Stimulated activated CD4-positive, alpha-beta T cell treated with anti-CD3 and anti-CD28 coated beads, Interleukin-12 subunit alpha, Interleukin-12 subunit beta, amount 100 ng/mL, for 4 hours (primary cell): ENCODE measurements at regions not wholly inside any gene's neighbourhood (a gene's known extent, or its start where the extent isn't known, plus 50 kb on each side); places are given as distances from the start of the nearest gene placed in this dataset.

Experiments
- DNase-seq: peaks from one replicate; pipeline ENCODE4 v3.0.0-alpha.2; 2020

DNA sequence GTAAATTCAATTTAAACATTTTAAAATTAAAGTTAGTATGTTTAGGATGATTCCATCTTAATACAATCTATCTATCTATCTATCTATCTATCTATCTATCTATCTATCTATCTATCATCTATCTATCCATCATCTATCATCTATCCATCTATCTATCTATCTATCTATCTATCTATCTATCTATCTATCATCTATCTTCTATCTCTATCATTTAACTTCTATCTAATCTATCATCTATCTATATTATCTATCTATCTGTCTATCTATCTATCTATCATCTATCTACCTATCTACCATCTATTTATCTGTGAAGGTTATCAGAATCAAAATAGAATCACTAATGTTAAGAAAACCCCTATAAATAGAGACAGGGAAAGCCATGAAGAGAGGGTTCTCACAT lies 78.3 kb downstream of the RAMP3 start:
- no peak for DNase-seq

DNA sequence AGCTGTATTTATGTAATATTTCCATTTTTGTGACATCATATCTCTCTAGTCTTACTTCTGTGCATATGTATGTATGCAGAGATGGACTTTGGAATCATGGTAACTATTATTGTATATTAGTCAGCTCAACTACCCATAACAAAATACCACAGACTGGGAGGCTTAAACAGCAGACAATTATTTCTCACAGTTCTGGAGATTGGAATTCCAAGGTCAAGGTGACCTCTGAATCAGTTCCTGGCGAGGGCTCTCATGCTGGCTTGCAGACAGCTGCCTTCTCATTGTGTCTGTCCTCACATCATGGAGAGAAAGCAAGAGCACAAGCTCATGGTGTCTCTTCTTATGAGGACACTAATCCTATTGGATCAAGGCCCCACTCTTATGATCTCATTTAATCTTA lies 79.1 kb downstream of the RAMP3 start:
- DNase-seq, result no peak

DNA sequence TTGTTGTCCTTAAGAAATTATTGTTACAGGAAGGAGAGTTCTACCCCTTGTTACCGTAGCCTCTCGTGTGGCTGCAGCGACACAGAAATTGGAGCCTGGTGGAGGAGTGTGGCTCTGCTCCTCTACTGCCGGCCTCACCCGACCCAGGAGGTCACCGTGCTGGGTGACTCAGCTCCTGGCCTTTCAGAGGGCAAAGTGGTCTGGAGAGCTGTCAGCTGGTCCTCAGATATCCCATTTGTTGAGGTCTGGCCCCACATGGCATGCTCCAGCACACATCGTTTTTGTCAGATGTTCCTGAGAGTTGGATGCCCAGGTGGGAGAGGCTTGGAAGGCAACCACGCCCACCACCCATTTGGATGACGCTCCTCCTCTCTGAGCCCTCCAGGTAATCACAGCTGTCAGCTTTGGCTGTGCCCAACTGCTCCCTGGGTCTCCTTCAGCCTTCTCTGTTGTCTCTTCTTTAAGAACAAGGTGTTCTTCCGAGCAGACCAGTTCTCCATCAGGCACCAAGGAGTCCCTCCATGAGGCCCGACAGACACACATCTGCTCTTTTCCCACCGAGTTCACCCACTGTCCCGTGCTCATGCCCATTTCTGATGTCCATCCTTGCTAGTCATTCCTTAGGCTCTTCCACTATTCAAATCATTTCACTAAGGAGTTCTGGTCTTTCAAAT lies 80.3 kb downstream of the RAMP3 start:
- DNase-seq, result no peak

DNA sequence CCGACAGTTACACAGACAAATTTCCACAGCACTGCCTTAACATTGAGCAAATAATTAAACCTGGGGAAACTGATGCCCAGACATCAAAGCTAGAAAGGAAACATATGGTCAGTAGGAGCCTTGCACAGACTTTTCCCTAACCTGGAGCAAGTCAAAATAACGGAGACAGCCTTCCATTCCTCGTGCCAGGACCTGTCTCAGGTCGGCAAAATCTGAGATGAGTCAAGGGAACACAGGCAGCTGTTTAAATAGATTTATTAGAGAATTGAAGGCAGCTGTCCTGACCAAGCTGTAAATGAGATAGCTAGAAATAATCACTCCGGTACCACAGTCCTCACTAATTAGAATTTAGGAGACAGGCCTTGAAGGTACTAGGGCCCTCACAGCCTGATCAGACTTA lies 81.2 kb downstream of the RAMP3 start:
- DNase-seq, result no peak

DNA sequence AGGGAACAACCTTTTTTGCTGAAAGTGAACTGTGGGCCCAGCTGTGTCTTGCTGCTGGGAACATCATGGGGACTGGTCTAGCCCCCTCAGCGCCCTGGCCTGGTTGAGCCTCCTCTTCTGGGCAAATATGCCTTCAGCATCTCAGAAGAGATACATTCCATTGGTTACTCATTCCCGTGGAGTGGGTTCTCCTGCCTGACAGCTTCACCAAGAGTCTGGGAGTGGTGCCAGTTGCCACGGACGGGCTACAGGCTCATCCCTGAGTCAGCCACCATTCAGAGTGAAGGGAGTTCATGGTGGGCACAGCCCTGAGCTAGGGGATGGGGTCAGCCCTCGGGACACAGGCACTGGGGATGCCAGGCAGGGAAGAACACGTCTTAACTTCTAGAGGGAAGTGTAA lies 81.9 kb downstream of the RAMP3 start:
- DNase-seq, result no peak

DNA sequence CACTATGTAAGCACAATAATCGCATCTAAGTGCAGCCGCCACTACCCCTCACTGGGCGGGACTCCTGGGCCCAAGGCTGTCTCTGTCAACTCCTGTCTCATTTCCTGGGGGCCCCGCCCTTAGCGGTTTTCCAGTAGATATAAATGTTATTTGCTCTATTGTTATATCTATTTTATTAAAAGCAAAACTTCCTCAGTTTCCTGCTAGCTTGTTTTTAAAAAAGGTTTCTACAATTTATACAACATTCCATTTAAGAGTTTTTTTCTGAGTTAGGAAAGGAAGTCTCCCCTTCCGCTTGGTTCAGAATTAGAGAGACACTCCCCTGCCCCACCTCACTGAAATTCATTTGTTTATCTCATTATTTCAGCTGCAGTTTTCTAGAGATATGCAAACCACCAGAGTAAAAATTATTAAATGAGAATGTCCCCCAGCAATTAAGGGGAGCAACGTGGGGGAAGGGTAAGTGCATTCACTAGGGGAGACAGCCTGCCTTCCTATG lies 82.7 kb downstream of the RAMP3 start:
- no peak for DNase-seq

DNA sequence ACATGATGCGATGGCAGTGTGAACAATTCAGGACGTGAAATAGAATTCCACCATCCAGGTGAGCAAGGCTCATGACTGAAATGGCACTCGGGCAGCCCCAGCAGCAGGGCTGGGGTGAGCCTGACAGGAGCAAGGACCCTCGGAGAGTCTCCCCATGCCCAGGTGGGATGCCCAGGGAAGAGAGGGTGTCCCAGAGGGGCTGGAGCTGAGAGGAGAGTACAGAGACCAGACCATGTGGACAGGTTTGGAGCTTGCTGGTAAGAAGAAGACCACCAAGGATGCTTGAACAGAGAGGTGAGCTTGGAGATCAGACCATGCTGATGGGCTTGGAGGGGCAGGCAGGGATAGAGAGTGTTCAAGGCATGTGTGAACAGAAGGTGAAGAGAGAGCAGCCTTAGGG lies 83.3 kb downstream of the RAMP3 start:
- DNase-seq, result no peak

DNA sequence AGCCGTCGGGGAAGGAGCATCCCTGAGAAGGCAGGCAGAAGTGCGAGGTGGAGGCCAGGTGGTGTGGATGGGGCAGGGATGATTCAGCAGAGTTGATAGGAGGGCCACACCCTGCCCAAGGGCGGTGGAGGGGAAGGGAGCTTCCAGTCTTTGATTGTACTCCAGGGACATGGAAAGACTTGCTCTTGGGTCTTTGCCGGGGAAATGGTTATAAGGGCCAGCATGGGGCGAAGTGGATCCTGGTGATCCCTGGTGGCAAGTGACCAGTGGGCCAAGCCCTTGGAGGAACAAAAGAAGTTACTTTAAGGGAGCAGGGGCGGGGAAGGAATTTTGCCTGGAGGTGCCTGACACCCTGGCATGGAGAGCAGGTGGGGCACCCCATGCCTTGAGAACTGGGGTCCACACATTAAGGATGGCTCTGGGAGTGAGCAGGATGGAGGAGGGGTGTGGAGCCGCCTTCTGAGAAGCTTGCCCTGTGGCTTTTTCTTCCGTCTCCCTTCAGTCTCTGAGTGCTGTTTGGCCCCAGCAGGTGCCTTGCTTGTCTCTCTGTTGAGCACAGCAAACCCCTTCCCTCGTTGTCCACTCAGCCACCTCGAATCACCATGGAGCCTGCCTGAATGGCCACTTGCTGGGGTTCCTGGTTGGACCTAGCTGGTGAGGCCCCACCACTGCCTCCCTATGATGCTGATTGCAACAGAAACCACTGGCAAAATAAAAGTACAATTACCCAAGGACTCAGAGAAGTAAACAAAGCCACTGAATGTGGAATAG lies 83.9 kb downstream of the RAMP3 start:
- no peak for DNase-seq

DNA sequence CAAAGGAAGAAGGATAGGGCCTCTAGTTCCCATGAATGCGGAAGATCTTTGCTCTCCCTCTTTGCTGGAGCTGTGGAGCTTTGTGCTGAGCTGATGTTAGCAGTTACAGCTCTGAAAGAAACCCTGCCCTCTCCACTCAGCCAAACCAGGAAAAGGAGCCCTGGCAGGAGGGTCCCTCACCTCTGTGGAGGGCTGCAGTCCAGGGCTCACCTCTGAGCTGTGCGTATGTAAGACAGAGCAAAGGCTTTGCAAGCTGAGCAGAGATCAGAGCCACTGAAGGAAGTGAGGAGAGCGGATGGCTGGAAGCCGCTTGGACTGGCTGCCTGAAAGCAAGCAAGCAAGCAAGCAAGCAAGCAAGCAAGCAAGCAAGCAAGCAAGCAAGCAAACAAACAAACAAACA lies 84.7 kb downstream of the RAMP3 start:
- DNase-seq, result no peak

DNA sequence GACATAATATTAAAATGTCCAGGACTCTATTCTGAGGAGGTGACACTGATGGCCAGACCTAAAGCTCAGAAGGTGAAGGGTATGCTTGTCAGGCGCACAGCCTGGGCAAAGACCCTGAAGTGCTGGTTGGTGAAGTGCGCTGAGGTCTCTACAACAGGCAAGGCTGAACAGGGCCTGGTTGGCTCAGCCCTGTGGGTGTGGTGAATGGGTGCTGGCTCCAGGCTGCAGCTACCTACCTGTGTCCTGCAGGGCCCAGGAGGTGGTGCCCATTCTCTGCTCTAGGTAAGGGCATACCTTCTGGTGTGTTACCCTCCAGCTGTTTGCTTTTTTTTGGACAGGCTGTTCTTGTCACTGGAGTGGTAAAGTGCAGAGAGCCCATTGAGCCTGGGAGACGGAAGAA lies 85.1 kb downstream of the RAMP3 start:
- no peak for DNase-seq

DNA sequence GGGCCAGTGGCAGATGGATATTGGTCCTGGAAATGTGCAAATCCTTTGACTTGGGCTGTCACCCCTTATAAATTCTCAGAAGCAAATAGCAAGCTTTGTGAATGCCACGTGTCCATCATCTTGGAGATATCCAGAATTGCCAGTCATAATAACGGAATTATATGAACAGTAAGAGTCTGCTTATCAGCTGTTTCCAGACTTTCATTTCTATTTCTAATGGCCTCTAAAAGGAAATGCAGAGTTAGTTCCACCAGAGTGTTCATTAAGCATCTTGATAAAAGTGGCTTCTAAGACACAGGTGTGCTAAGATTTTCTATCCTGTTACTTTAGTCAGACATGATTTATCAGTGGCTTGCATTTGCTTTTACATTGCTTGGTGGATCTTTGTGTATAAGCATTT lies 87.4 kb downstream of the RAMP3 start:
- DNase-seq, result no peak

DNA sequence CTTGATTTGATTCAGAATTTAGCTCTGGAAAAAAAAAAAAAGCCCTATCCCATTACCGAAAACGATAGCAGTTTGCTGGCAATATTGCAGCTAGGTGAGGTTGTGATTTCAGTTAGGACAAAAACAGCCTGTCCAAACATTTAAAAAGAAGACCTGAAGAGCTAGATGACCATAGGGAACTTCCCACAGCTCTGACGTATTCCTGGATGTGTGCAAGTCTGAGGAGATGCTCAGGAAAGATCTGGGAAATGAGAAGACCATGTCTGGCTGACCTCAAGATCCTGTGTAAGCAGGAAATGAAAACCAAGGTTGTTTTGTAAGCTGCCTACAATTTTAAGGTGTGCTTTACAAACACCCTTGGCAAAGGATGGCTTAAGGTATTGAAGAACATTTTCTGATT lies 88.7 kb downstream of the RAMP3 start:
- DNase-seq, result no peak

DNA sequence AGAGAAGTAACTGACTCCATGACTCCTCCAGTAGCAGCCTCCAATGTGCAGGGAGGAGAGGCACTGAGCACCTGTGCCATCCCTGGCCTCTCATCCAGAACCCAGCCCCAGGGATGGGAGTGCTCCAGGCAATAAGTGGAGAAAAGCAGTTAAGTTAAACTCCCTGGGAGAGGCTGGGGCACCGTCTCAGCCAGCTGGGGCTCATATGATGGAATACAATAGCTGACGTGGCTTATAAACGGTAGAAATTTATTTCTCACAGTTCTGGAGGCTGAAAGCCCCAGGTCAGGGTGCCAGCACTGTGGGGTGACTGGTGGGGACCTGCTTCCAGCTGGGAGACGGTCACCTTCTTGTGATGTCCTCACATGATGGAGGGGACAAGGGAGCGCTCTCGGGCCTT lies 94.7 kb downstream of the RAMP3 start:
- no peak for DNase-seq

DNA sequence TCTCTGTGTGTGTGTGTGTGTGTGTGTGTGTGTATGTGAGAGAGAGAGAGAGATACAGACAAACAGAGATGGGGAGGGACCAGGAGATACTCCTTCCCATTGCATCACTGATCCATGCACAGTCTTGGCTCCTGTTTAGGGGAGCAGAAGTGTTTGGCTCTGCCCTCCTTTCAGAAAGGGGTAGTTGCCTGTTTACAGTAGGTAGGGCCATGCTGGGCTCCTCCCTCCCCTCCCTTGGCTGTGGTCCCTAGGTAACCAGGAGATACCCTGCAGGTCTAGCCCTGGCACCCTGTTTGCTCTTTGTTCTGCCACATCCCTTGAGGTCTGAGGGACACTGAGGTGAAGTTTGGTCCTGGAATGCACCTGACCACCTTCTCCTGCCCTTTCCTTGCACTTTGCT lies 95.3 kb downstream of the RAMP3 start:
- DNase-seq, result no peak

DNA sequence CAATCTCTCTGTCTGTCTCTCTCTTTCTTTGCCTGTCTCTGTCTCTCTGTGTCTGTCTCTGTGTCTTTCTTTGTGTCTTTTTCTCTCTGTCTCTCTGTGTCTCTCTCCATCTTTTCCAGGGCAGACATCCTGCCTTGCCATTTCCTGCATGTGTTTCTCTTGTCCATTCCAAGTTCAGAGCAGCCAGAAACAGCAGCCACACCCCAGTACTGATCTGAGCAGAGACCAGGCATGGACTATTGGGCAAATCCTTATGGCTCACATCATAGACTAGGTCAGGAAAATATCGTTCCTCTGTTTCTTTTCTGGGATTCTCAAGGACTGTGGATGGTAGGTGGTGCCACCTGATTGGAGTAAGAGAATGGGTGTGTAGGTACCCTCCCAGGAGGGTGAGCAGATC lies 95.8 kb downstream of the RAMP3 start:
- DNase-seq, result no peak

DNA sequence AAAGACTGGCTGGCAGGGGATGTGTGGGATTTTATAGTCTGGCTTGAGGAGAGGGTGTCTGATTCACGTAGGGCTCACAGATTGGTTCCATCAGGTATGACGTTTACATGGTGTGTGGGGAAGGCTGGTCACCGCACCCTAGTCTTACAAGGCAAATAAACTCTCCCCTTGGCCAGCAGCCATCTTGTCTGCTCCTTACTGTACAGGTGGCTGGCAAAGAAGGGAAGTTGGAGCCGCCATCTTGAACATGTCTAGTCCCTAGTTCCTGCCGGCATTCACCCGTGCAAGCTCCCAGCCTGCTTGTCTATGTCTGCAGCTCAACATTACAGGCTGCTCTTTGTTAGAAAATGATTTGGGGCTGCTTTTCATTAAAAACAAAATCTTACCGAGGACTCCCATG lies 97.6 kb downstream of the RAMP3 start:
- DNase-seq, result no peak

DNA sequence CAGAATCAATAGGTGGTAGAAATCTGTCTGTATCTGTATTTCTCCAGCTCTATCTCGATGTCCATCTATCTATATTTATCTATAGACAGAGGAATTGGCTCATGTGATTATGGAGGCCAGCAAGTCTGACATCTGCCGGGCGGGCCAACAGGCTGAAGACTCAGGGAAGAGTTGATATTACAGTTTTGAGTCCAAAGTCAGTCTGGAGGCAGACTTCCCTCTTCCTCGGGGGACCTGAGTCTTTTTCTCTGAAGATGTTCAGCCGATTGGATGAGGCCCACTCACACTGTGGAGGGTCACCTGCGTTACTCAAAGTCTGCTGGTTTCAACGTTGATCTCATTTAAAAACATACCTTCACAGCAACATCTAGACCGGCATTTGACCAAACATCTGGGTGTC lies 98.7 kb downstream of the RAMP3 start:
- no peak for DNase-seq

DNA sequence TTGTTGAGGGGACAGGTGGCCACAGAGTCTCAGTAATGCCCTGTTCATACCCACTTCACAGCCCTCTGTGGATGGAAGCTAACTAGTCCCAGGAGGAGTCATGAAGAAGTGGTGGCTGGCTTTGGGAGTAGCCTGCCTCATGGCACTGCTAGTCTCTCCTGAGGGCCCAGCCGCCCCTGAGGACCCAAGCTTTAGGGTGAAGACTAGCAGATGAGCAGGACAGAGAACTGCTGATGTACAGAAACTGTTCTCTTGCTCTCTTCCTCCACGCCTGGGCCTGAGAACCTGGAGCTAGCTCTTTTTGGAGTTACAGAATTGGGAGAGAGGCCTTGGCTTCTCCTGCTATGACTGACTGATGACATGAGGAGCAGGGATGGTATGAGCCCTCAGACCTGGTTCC lies 99.2 kb downstream of the RAMP3 start:
- no peak for DNase-seq

DNA sequence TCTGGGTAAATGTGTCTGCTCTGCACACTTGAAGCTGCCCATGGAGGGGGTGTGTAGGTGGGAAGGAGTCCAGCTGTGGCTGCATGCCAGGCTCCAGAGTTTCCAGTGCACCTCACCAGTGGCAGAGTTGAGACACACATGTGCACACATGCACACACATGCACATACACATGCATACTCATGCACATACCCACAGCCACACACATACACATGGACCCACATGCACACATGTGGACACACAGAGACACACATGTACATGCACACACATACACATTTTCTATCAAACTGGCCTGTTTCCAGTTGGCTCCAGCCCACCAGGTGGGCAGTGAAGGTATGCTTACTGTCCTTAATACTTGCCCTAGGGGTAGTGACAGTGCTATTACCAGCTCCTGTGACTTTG lies 99.7 kb downstream of the RAMP3 start:
- no peak for DNase-seq

DNA sequence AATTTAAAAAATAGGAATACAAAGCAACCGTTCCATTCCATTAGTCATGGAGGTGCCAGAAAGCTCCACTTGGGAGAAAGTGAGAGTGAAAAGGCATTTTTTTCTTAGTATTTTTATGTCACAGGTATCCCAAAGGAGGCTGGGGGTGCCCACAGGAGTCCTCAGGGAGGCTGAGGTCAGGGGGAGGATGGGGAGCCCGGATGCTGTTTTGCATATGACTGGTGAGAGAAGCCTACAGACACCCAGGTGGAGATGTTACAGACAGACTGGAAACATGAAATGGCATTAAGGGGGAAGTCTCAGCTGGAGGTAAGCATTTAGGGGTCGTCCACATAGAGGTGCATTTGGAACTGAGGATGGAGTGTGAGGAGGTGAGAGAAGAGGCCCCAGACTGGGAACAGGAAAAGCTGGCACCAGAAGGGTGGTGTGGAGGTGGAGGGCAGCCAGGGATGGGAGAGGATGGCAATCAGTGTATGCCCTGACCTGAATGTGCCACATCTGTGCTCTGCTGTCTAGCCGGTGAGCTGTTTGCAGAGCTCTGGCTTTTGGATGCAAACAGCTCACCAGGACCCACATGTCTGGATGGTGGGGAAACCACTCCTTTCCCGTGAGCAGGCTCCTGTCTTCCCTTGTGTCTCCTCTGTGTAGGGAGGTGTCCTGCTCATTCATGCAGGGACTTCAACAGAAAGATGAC lies 101.1 kb downstream of the RAMP3 start:
- DNase-seq, result no peak

DNA sequence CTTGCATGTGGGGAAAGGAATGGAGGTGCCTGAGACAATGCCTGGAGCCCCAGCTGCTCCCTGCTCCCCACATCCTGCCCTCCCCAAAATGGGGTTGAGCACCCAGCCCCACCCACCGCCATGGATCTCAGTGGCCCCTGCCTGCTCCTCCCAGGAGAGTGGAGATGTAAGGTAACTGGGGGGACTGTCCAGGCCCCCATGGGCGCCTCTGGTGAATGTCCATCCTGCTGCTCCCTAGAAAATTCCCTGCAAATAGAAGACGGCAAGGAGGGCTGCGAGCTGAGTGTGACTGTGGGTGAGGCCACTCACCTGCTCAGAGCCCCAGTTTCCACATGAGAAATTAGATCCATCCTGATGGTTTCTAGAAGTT lies 101.6 kb downstream of the RAMP3 start:
- no peak for DNase-seq

DNA sequence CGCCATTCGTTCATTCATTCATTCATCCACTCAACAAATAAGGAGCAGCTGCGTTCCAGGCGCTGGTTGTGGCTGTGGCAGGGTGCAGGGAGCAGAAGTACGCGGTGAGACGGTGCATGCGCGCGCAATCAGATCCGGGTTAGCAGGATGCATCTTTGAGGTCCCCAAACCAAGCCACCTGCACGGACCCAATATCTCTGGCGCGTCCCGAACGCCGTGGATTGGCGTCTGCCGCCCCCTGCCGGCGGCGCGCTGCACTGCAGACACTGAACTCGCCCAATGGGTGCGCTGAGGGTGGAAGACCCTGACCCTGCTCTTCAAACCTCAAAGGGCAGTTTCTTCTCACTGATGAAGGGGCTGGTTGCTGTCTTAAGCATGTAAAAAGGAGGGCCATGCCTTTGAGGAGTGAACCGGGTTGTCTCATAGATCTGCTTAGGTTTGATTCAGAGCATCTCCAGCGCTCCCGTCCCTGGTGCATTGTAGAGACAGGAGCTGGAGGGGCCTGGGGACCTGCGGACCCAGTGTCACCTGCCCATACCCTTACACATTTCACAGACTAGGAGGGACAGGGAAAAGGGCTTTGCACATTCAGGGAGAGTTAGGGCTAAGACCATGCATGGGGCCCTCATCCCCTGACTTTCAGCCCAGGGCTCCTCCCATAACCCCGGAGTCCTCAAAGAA lies 102.5 kb downstream of the RAMP3 start:
- peak; percentile 72 for DNase-seq

DNA sequence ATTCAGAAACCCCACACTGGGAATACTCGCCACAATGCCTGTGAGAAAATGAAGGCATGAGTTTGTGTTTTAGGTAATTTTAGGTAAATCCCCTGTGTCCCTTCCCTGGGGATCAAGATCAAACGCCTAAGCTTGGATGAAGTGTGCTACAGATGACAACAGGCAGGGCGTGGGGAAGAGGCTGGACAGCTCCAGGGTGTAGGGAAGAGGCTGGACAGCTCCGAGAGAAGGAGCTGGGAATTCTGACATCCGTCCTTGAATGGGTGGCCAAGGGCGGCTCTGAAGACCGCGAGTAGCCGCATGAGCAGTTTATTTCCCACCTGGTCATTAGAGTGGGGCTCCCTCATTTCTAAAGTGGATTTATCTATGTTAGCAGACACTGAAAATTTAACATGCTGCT lies 109.7 kb downstream of the RAMP3 start:
- DNase-seq, result no peak

DNA sequence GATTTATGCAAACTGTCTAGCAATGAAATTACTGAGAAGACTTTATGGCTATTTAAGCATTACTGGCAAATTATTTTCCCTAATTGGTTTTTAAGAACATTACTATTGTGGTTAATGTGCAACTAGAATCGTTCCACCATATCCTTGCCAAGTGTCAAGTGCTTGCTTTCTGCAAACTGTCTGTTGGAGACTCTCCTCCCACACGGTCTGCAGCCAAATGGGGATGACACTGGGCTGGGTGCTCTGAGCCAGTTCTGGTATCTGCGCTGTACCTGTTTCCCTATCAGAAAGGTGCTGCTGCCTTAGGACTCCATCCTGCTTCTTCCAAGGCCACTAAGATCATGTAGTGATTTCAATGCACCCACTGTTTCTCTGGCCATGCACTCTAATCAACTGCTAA lies 110.4 kb downstream of the RAMP3 start:
- no peak for DNase-seq
